KMS-11 (cell line): ENCODE measurements at regions not wholly inside any gene's neighbourhood (a gene's known extent, or its start where the extent isn't known, plus 50 kb on each side); places are given as distances from the start of the nearest gene placed in this dataset.

Experiments
- H2AFZ ChIP-seq: fragments of 200-600 bp; sonication (generic); 2 replicates; pipeline ENCODE4 v1.6.1; 2016; ENCODE audit warnings: antibody characterized with exemption, mixed run types, low read depth
- H3K27ac ChIP-seq: fragments of 200-600 bp; sonication (generic); 2 replicates; pipeline ENCODE4 v1.6.1; 2016; ENCODE audit warnings: mild to moderate bottlenecking, mixed run types
- H3K27me3 ChIP-seq: fragments of 200-600 bp; sonication (generic); 2 replicates; pipeline ENCODE4 v1.6.1; 2017; ENCODE audit warnings: mild to moderate bottlenecking, low read depth, mixed run types, moderate library complexity; ENCODE audit not compliant: insufficient read depth
- H3K36me3 ChIP-seq: fragments of 200-600 bp; sonication (generic); 2 replicates; pipeline ENCODE4 v1.6.1; 2017; ENCODE audit warnings: mild to moderate bottlenecking, mixed run types; ENCODE audit not compliant: insufficient read depth
- H3K4me1 ChIP-seq: fragments of 200-600 bp; sonication (generic); 2 replicates; pipeline ENCODE4 v1.6.1; 2016; ENCODE audit warnings: mild to moderate bottlenecking, low read depth, mixed run types; ENCODE audit not compliant: poor library complexity, severe bottlenecking
- H3K4me2 ChIP-seq: fragments of 200-600 bp; sonication (generic); 2 replicates; pipeline ENCODE4 v1.7.0; 2016; ENCODE audit warnings: mild to moderate bottlenecking, mixed run types
- H3K4me3 ChIP-seq: fragments of 200-600 bp; sonication (generic); IDR thresholded peaks from 2 replicates; pipeline ENCODE4 v1.6.1; 2017; ENCODE audit warnings: low read depth, low read length, mixed read lengths; ENCODE audit not compliant: insufficient read depth
- H3K79me2 ChIP-seq: fragments of 200-600 bp; sonication (generic); 2 replicates; pipeline ENCODE4 v1.6.1; 2016; ENCODE audit warnings: low read depth, mixed run types; ENCODE audit not compliant: insufficient read depth
- H3K9ac ChIP-seq: fragments of 200-600 bp; sonication (generic); 2 replicates; pipeline ENCODE4 v1.6.1; 2016; ENCODE audit warnings: mild to moderate bottlenecking, mixed run types
- H4K20me1 ChIP-seq: fragments of 200-600 bp; sonication (generic); 2 replicates; pipeline ENCODE4 v1.6.1; 2016; ENCODE audit warnings: mild to moderate bottlenecking, mixed run types; ENCODE audit not compliant: insufficient read depth
- CTCF ChIP-seq: fragments of 200-600 bp; sonication (generic); conservative IDR thresholded peaks from 2 replicates; pipeline ENCODE4 v1.6.1; 2017; ENCODE audit warnings: low read depth, mild to moderate bottlenecking, antibody characterized with exemption, low read length, moderate library complexity, mixed read lengths

GRCh38 chr3:194984622-194985021 lies 286.3 kb downstream of the XXYLT1 start:
- Histone ChIP-seq H3K4me3 (no peak overlapping the region), H2AFZ (no peak overlapping the region), H3K4me1 (no peaks in the 10 kb centered on the region), H4K20me1 (no peaks in the 10 kb centered on the region), H3K27me3 (no peaks in the 10 kb centered on the region), H3K27ac (no peak overlapping the region), H3K9ac (no peak overlapping the region), H3K4me2 (no peak overlapping the region), H3K36me3 (no peaks in the 10 kb centered on the region), H3K79me2 (no peaks in the 10 kb centered on the region)
- no peak for TF ChIP-seq CTCF

GRCh38 chr3:194985031-194985578 lies 285.9 kb downstream of the XXYLT1 start:
- no peak overlapping the region for H3K27ac ChIP-seq
- TF ChIP-seq CTCF: no peak

GRCh38 chr3:194986208-194987043 lies 284.5 kb downstream of the XXYLT1 start:
- Histone ChIP-seq H3K27me3 (no peaks in the 10 kb centered on the region), H3K9ac (no peak overlapping the region), H3K4me1 (no peaks in the 10 kb centered on the region), H3K4me3 (no peak overlapping the region), H3K27ac (no peak overlapping the region), H2AFZ (no peak overlapping the region), H3K36me3 (no peaks in the 10 kb centered on the region), H3K4me2 (no peak overlapping the region), H4K20me1 (no peaks in the 10 kb centered on the region), H3K79me2 (no peaks in the 10 kb centered on the region)
- TF ChIP-seq CTCF: no peak

More at GRCh38 chr3:194985031-194985578, 285.9 kb downstream of the XXYLT1 start:
- no peak overlapping the region for H2AFZ ChIP-seq
- H3K4me1 ChIP-seq: no peaks in the 10 kb centered on the region
- no peaks in the 10 kb centered on the region for H3K79me2 ChIP-seq
- H4K20me1 ChIP-seq: no peaks in the 10 kb centered on the region
- no peak overlapping the region for H3K4me3 ChIP-seq
- H3K27me3 ChIP-seq: no peaks in the 10 kb centered on the region
- no peaks in the 10 kb centered on the region for H3K36me3 ChIP-seq
- no peak overlapping the region for H3K9ac ChIP-seq
- no peak overlapping the region for H3K4me2 ChIP-seq

GRCh38 chr3:194987571-194988494 lies 283.1 kb downstream of the XXYLT1 start:
- no peak overlapping the region for H3K27ac ChIP-seq
- TF ChIP-seq CTCF: no peak
- no peak overlapping the region for H3K4me2 ChIP-seq
- H2AFZ ChIP-seq: no peak overlapping the region
- H3K9ac ChIP-seq: no peak overlapping the region
- H3K36me3 ChIP-seq: no peaks in the 10 kb centered on the region
- H4K20me1 ChIP-seq: no peaks in the 10 kb centered on the region
- no peaks in the 10 kb centered on the region for H3K79me2 ChIP-seq
- no peaks in the 10 kb centered on the region for H3K27me3 ChIP-seq
- H3K4me3 ChIP-seq: no peak overlapping the region
- H3K4me1 ChIP-seq: no peaks in the 10 kb centered on the region
